ENCODE measurements at regions not wholly inside any gene's neighbourhood (a gene's known extent, or its start where the extent isn't known, plus 50 kb on each side); places are given as distances from the start of the nearest gene placed in this dataset.

DNA sequence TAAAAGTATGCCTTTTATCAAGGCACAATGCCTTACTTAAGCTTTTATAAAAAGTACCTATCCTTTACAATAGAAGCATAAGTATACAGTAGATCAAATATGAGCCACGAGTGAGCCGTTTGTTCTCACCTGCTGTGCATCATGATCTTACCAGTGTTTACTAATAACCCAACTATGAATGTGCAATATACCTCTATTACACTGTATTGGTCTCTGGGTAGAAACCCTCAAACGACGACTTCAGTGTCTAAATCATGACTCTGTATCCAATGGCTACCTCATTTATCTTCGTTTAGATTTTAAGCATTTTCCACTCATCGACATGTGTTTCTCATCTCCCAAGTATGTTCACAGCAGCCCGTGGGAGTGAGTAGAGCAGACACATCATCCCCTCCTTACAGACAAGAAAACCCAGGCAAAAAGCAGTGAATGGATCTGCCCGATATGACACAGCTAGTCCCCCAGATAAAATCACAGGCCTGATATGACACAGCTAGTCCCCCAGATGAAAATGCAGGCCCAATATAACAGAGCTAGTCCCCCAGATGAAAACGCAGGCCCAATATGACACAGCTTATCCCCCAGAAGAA is 279.8 kb downstream of the TNS1 start:
- DNase-seq (ENCODE audit: low read depth, low spot score): no peak

- no peak for DNase-seq (ENCODE audit: low read depth, low spot score)
Measured at GRCh38 chr2:217717646-217718045, 285.1 kb downstream of the TNS1 start.

- DNase-seq (ENCODE audit: low read depth, low spot score): no peak
Measured at GRCh38 chr2:217715484-217715883, 287.3 kb downstream of the TNS1 start.

- DNase-seq (ENCODE audit: low read depth, low spot score): no peak
Measured at GRCh38 chr2:217714287-217714751, 288.5 kb downstream of the TNS1 start.

- peak; percentile 31 for DNase-seq (ENCODE audit: low read depth, low spot score)
Measured at GRCh38 chr2:217713395-217714286, 289.2 kb downstream of the TNS1 start.

- no peak for DNase-seq (ENCODE audit: low read depth, low spot score)
Measured at GRCh38 chr2:217712431-217712830, 290.4 kb downstream of the TNS1 start.

GRCh38 chr2:217711188-217711587 is 291.6 kb downstream of the TNS1 start:
- DNase-seq (ENCODE audit: low read depth, low spot score): no peak

DNA sequence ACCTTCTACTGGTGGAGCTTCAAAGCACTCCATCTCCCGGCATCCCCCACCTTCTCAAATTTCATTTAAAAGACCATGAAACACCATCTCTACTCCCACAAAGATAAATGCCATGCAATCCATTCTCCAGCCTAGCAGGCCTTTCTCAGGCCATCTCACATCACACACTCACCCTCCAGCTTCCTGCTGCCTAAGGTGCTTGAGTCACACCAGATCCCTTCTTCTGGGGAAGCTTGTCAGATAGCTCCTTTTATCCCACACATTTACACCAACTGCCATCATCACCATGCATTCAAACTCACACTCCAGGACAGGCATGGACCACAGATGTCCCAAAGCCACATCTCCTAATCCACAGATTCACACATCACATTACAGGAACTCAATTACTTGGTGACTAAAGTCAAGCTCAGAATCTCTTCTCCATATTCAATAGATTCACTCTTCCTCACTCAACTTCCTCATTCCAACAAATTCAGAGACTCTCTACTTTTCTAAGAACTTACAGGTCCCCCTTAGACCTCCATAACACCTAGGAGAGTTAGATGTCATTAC is 292.5 kb downstream of the TNS1 start:
- DNase-seq (ENCODE audit: low read depth, low spot score): no peak

DNA sequence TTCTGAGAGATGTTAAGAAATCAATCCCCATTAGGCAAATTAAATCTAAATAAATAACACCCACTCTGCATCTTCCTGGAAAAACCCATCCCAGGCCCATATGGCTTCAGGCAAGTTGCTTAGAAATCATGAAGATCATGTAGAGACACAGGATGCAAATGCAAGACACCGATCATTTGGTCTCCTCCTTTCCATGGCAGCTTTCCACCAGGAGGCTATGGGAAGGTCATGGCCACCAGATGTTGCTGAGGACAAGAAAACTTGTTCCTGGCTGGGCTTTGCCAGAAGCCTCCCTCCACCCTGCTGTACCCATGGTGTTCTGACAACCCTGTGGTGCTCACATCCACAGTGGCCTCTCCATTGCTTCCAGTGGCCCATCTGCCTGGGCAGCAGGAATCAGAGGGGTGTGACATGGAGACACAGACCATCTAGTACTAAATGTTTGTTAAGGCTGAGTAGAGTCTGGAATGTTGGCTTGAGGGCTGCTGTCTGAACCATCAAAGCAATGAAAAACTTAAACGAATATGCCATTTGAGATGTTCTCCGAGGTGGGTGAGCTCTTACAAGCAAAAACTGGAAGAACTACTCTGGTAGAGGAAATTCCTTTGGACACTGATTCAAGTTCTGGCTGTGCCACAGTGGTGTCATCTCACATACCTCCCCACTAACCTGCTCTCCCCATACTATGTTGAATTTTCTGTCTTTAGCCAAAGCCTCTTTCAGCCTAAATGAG is 293.2 kb downstream of the TNS1 start:
- DNase-seq (ENCODE audit: low read depth, low spot score): no peak

GRCh38 chr2:217707131-217707611 is 295.6 kb downstream of the TNS1 start:
- DNase-seq (ENCODE audit: low read depth, low spot score): no peak

- DNase-seq (ENCODE audit: low read depth, low spot score): no peak
Measured at GRCh38 chr2:217706513-217706912, 296.3 kb downstream of the TNS1 start.

DNA sequence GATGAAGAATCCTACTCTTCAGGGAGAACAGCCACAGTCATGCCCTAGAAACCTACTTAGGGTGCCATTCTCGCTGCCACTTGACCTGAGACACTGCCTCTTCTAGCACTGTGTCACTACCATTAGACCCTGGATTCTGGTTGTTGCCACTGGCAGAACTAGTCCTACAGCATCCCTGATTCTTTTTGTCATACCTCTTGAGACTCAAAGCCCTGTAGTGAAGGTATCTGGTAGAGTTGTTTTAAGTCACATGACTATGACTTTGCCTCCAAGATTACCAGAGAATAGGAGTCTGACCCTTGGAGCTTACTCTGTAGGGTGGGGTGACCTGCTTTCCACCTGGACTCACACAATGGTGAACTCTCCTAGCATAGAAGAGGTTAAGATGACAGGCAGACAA is 296.7 kb downstream of the TNS1 start:
- no peak for DNase-seq (ENCODE audit: low read depth, low spot score)

- no peak for DNase-seq (ENCODE audit: low read depth, low spot score)
Measured at GRCh38 chr2:217705461-217705860, 297.3 kb downstream of the TNS1 start.

- no peak for DNase-seq (ENCODE audit: low read depth, low spot score)
Measured at GRCh38 chr2:217703999-217704398, 298.8 kb downstream of the TNS1 start.

- no peak for DNase-seq (ENCODE audit: low read depth, low spot score)
Measured at GRCh38 chr2:217703102-217703501, 299.7 kb downstream of the TNS1 start.

DNA sequence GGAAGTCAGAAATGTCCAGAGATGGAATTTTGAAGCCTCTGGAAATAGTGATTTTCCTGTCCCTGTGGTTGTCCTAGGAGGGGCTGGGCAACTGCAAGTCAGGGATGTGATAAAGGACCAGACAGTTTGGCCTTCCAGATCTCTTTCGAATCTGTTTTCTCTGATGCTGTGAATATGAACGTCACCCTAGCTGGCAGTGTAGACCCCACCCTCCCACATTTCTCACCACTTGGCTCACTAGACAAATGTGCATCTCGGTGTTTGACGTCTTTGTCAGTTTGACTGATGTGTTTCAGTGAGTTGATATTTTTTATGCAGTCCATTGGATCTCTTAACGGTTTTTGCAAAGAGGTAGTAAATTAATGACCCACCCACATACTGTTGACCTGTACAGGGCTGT is 301.2 kb downstream of the TNS1 start:
- no peak for DNase-seq (ENCODE audit: low read depth, low spot score)

DNA sequence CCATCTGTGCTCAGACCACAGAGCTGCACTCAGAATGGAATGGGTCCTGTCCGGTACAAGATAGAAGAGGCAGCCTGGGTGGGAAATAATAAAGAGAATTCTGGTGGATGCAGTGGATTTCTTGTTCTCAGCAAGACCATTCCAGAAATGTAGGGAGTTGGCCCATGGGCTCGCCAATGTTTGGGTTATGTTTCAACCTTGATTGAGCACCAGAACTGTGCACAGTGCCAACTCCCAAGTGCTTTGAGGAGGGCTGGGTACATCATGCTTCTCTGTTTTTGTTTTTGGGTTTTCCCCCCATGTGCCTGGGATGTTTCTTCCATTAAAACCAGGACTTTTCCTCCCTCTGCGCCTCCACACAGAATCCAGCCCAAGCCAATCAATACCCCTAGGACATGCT is 304.1 kb downstream of the TNS1 start:
- DNase-seq (ENCODE audit: low read depth, low spot score): no peak

- no peak for DNase-seq (ENCODE audit: low read depth, low spot score)
Measured at GRCh38 chr2:217695033-217695520, 307.7 kb downstream of the TNS1 start.

- no peak for DNase-seq (ENCODE audit: low read depth, low spot score)
Measured at GRCh38 chr2:217694291-217694690, 308.5 kb downstream of the TNS1 start.

GRCh38 chr2:217693363-217693762 is 309.4 kb downstream of the TNS1 start:
- no peak for DNase-seq (ENCODE audit: low read depth, low spot score)

DNA sequence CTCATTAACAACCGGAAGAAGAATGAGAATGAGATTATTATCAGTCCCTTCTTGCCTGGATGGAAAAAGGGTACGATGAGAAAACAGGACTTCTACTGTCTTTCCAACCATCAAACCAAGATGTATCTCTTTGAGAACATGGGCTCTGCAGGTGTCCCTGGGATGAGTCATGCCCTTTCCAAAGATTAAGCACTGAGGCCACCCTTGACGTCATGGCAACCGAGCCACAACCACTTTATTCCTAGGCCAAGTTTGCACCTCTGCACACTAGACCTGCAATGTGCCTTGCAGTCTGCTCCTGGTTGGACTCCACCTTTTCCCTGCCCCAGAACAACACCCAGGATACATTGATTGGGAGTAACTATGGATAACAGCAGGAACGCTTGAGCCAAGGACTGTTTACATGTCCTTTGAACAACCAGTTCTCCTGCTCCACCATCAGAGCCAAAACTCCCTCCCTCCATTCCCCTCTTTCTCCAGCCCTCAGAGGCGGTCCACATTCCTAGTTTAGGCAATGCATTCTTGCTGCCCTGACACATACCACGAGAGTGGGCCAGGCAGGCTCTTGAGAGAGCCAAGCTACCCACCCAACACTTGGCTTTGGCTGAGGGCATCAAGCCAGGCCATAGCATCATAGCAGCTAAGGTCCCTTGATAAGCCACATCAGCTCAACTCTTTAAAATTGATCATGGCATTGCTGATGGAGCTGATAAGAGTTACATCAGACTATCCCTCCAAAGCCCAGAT is 310.7 kb downstream of the TNS1 start:
- DNase-seq (ENCODE audit: low read depth, low spot score): no peak
